ENCODE measurements at regions not wholly inside any gene's neighbourhood (a gene's known extent, or its start where the extent isn't known, plus 50 kb on each side); places are given as distances from the start of the nearest gene placed in this dataset.

- TF ChIP-seq ZBTB40 (IDR thresholded peaks at IDR 0.05), result 0 out of 2 replicates have a peak, but pooled peaks have one; percentile 52
- TF ChIP-seq ZBTB40 (CRISPR knock-in tag; IDR thresholded peaks at IDR 0.05), result no peak
- peak; percentile 80 for TF ChIP-seq FOXJ2 (tag; IDR thresholded peaks at IDR 0.05)
Measured at GRCh38 chr9:14531341-14532269, 161.6 kb downstream of the ZDHHC21 start (continued).

Data from K562 (cell line).